Amniotic stem cell (primary cell): ENCODE measurements at regions not wholly inside any gene's neighbourhood (a gene's known extent, or its start where the extent isn't known, plus 50 kb on each side); places are given as distances from the start of the nearest gene placed in this dataset.
A peak's percentile ranks its signal among the peaks of the same experiment; 100 is the strongest.
"Not testable (repeated sequence)": the region's sequence is repeated elsewhere in the genome, so short reads cannot be mapped to it uniquely, and the experiment has no call there.

ENCODE experiments used
- DNase-seq: peaks from one replicate; lab custom pipeline; 2025; lab: John Stamatoyannopoulos, UW

GRCh38 chr3:187536185-187536584, 134.0 kb downstream of the SST start:
- DNase-seq = no peak

- DNase-seq = no peak
These were observed 136.4 kb downstream of the SST start for GRCh38 chr3:187533797-187534196.

GRCh38 chr3:187531831-187532230, 138.4 kb downstream of the SST start:
- no peak for DNase-seq

- no peak for DNase-seq
These were observed 147.3 kb downstream of the SST start for GRCh38 chr3:187522890-187523289.

- DNase-seq = no peak
These were observed 147.9 kb downstream of the SST start for GRCh38 chr3:187522293-187522692.

- DNase-seq = no peak
These were observed 148.6 kb downstream of the SST start for GRCh38 chr3:187521546-187521945.

GRCh38 chr3:187520027-187520945, 149.9 kb downstream of the SST start:
- DNase-seq = no peak

GRCh38 chr3:187519428-187519890, 150.7 kb downstream of the SST start:
- peak; percentile 3 for DNase-seq

GRCh38 chr3:187518616-187519015, 150.4 kb downstream of the RTP4 start:
- DNase-seq = no peak

GRCh38 chr3:187518207-187518606, 150.0 kb downstream of the RTP4 start:
- no peak for DNase-seq

GRCh38 chr3:187516446-187517185, 148.4 kb downstream of the RTP4 start:
- DNase-seq = no peak

- no peak for DNase-seq
These were observed 139.7 kb downstream of the RTP4 start for GRCh38 chr3:187507905-187508304.

GRCh38 chr3:187507266-187507665, 139.1 kb downstream of the RTP4 start:
- DNase-seq = no peak

- no peak for DNase-seq
These were observed 136.2 kb downstream of the RTP4 start for GRCh38 chr3:187504435-187504834.

- no peak for DNase-seq
These were observed 130.1 kb downstream of the RTP4 start for GRCh38 chr3:187498211-187498724.

- DNase-seq = no peak
These were observed 128.9 kb downstream of the RTP4 start for GRCh38 chr3:187497052-187497451.

GRCh38 chr3:187494056-187494455, 125.9 kb downstream of the RTP4 start:
- not testable (repeated sequence) for DNase-seq

- no peak for DNase-seq
These were observed 123.2 kb downstream of the RTP4 start for GRCh38 chr3:187491371-187491770.

- DNase-seq = no peak
These were observed 122.2 kb downstream of the RTP4 start for GRCh38 chr3:187490366-187490765.

- DNase-seq = no peak
These were observed 116.5 kb downstream of the RTP4 start for GRCh38 chr3:187484547-187485295.

- no peak for DNase-seq
These were observed 113.2 kb downstream of the RTP4 start for GRCh38 chr3:187481426-187481825.

- not testable (repeated sequence) for DNase-seq
These were observed 107.4 kb downstream of the RTP4 start for GRCh38 chr3:187475613-187476012.
